Amniotic stem cell (primary cell): ENCODE measurements at regions not wholly inside any gene's neighbourhood (a gene's known extent, or its start where the extent isn't known, plus 50 kb on each side); places are given as distances from the start of the nearest gene placed in this dataset.

Experiments
- DNase-seq: peaks from one replicate; lab custom pipeline; 2025; lab: John Stamatoyannopoulos, UW

GRCh38 chr5:8241076-8241475 lies 372.1 kb downstream of the MTRR start:
- DNase-seq = no peak

GRCh38 chr5:8241558-8241957 lies 372.6 kb downstream of the MTRR start:
- no peak for DNase-seq

- DNase-seq = no peak
Measured at GRCh38 chr5:8247049-8247899, 378.3 kb downstream of the MTRR start.

GRCh38 chr5:8253376-8253775 lies 384.4 kb downstream of the MTRR start:
- no peak for DNase-seq

GRCh38 chr5:8254674-8255073 lies 385.7 kb downstream of the MTRR start:
- no peak for DNase-seq

DNA sequence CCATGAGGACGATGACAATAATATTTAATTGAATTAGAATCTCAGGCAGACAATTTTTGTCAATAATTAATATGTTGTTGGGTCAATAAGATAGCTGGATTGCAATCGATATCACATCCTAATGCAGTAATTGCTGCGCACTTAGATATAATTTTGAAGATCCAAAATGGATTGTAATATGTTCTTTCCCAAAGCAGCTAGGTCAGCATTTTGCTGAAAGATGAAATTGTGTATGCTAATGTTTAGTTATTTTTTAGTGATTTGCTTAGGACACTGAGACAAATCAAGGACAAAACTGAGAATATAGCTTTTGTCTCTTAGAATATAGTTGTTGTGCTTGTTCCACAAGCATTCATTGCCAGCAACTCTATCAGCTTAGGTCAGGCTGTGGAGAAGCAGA lies 389.9 kb downstream of the MTRR start:
- no peak for DNase-seq

GRCh38 chr5:8270246-8270645 lies 401.3 kb downstream of the MTRR start:
- DNase-seq = no peak

GRCh38 chr5:8280711-8281363 lies 411.9 kb downstream of the MTRR start:
- DNase-seq = no peak

GRCh38 chr5:8288334-8288733 lies 419.4 kb downstream of the MTRR start:
- no peak for DNase-seq

GRCh38 chr5:8288897-8289516 lies 420.1 kb downstream of the MTRR start:
- no peak for DNase-seq

GRCh38 chr5:8289779-8290178 lies 420.8 kb downstream of the MTRR start:
- no peak for DNase-seq

DNA sequence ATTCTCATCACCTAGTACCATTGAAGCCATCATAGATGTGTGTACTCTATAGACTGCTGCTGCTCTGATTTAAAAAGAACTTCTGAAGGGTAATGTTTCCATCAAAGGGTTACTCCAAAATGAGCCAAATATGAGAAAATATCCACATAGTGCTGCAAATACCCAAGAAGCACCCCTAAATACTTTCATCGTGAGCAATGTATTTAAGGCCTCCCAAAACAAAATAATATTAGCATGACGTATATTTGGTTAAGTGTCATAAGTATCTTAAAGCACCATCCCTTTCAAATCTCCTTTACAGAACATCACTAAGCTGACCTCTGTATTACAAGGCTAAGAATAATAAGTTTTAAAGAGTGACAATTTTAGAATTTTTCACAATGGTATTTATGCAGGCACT lies 421.8 kb downstream of the MTRR start:
- no peak for DNase-seq

GRCh38 chr5:8291641-8292040 lies 422.7 kb downstream of the MTRR start:
- no peak for DNase-seq

DNA sequence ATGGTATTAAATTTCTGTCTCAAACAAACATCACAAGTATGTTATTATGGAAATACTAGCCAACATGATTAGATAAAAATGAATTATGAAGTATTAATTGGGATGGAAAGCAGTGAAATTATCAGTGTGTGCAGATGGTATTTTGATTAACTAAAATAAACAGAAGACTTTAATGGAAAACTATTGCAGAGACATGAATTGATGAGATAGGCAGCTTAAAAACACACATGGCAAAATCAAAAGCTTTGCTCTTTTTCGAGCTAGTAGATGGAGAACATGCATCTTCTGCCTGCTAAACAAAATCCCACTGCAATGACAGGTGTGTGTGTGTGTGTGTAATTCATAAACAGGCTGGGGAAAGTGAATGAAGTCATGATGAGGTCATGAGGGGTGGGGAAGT lies 426.2 kb downstream of the MTRR start:
- no peak for DNase-seq

DNA sequence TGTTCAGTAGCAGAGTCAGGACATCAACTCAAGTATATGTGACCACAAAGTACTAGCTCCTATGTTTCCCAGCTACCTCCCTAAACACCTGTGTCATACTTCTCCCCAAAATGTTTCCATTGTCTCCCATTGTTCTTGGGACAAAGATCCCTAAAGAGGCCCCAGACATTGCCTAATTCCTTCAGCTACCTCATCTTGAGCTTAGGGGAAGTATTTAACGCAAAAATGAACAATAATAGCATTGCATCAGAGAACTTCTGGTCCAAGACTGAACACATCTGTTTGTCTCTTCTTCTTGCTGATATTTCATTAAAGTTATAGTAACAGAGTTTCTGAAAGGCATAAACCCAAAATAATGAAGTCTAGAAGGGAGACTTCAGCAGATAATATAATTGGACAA lies 430.8 kb downstream of the MTRR start:
- no peak for DNase-seq

DNA sequence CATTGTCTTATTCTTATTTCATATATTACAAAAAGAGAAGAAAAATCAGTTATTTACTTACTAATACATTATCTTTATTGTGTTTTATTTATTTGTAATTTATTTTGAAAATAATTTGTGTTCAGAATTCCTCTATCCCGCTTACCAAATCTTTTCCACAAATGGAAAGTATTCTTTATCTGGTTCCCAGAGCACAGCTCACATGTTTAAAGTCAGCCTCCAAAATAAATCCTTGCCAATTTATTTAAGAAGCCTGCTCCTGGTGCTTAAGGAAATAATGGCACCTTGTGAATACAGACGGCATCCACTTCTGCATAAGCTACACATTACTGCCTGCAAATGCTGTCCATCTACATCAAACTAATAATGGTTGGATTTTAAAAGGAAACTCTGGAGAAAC lies 435.4 kb downstream of the MTRR start:
- DNase-seq = no peak

- no peak for DNase-seq
Measured at GRCh38 chr5:8306288-8306896, 437.4 kb downstream of the MTRR start.

- no peak for DNase-seq
Measured at GRCh38 chr5:8314965-8315364, 446.0 kb downstream of the MTRR start.

DNA sequence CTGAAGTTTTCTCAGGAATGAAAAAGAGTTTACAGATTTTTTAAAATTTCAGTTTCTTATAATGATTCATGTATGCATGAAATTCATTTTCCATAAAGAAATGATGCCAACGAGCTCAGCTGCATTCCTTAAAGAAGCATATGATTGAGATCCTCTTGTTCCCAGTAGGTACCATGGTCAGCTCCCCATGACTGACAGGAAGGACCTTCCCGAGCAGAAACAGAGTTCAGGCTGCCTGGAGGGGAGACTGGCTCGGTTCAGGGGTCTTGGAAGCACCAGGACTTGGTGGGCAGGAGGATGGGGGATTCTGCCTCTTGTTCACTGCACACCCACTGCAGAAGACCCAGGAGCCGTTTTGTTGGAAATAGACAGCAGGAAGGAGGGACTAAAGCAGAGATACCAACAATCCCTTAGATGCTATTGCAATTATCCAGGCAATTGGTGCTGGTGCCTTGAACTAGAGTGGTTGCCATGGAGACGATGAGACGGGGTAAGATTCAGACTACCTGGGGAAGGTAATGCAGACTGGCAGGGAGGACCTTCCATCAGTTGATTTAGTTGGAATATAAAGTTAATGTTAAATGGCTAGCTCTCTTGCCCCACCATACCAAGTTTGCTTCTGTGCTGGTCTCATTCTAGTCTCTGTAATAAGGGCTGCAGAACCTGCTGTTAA lies 447.8 kb downstream of the MTRR start:
- DNase-seq = no peak

DNA sequence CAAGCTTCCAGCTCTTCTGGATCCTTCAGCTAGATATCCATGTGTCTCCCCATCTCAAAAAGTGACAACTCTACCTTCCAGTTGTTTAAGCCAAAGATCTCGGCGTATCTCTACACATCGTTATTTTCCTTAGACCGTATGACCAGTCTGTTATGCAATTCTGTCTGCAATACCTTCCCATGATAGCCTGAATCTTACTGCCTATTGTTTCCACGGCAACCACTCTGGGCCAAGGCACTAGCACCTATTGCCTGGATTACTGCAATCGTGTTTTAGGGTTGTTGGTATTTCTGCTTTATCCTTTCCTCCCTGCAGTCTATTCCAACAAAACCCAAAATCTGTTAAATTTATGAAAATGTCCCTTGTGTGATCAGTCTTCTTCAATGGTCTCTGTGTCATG lies 448.4 kb downstream of the MTRR start:
- no peak for DNase-seq

- no peak for DNase-seq
Measured at GRCh38 chr5:8320244-8320643, 451.3 kb downstream of the MTRR start.

GRCh38 chr5:8321272-8321671 lies 452.3 kb downstream of the MTRR start:
- DNase-seq = no peak
